DOHH2 (cell line): ENCODE measurements at regions not wholly inside any gene's neighbourhood (a gene's known extent, or its start where the extent isn't known, plus 50 kb on each side); places are given as distances from the start of the nearest gene placed in this dataset.
"Not testable (repeated sequence)": the region's sequence is repeated elsewhere in the genome, so short reads cannot be mapped to it uniquely, and the experiment has no call there.

Experiments used
- CTCF ChIP-seq: fragments of 200-600 bp; sonication (generic); IDR thresholded peaks from one replicate; pipeline ENCODE4 v1.5.1; 2014; ENCODE audit warnings: antibody characterized with exemption, mild to moderate bottlenecking, low read depth, low read length; ENCODE audit not compliant: poor library complexity, severe bottlenecking
- EZH2phosphoT487 ChIP-seq: fragments of 200-600 bp; sonication (generic); IDR thresholded peaks from 2 replicates; pipeline ENCODE4 v1.6.1; 2017; ENCODE audit warnings: borderline replicate concordance, mild to moderate bottlenecking, antibody characterized with exemption, low read length, moderate library complexity, mixed read lengths

GRCh38 chr21:5065240-5066211 is 5455.9 kb upstream of the TPTE start:
- not testable (repeated sequence) for TF ChIP-seq CTCF, EZH2phosphoT487
